ENCODE measurements at regions not wholly inside any gene's neighbourhood (a gene's known extent, or its start where the extent isn't known, plus 50 kb on each side); places are given as distances from the start of the nearest gene placed in this dataset.

DNA sequence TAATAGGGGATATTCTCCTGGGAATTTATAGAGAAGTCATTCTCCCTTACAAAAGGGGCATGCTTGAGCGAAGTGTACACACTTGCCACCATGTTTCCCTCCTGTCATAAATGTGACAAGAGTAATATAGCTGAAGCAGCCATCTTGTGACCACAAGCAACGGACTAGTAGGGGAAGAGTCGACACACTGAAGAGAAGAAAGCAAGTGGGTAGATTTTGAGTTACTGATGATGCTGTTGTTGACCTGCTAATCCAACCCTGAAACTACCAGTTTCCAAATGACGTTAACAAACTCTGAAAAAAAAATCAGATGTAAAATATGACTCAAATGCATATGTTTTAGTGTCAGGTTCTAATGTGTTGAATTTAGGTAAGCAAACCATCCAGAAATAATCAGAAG, 350.4 kb downstream of the CDH10 start:
- TF ChIP-seq EZH2 (IDR thresholded peaks at IDR 0.05) (no peak), POLR2AphosphoS5 (IDR thresholded peaks at IDR 0.05; ENCODE audit: borderline replicate concordance, low read depth, low read length) (no peak), FOXP2 (optimal IDR thresholded peaks at IDR 0.05; ENCODE audit: control extremely low read depth, extremely low read length, insufficient read depth) (no peak)

All from SK-N-MC (cell line).